Glutamatergic neuron (in vitro differentiated cells): ENCODE measurements at regions not wholly inside any gene's neighbourhood (a gene's known extent, or its start where the extent isn't known, plus 50 kb on each side); places are given as distances from the start of the nearest gene placed in this dataset.

ENCODE experiments used
- DNase-seq: peaks from one replicate; pipeline ENCODE4 v3.0.0; 2022
- H3K27ac Mint-ChIP-seq: one replicate; pipeline ENCODE4 v1.8.0; 2020; ENCODE audit warnings: mild to moderate bottlenecking, mixed read lengths, inconsistent platforms; ENCODE audit not compliant: unreplicated experiment
- H3K27me3 Mint-ChIP-seq: one replicate; pipeline ENCODE4 v1.8.0; 2020; ENCODE audit warnings: mild to moderate bottlenecking, moderate library complexity, mixed read lengths, inconsistent platforms; ENCODE audit not compliant: unreplicated experiment
- H3K36me3 Mint-ChIP-seq: one replicate; pipeline ENCODE4 v1.8.0; 2020; ENCODE audit warnings: mild to moderate bottlenecking, mixed read lengths, inconsistent platforms; ENCODE audit not compliant: unreplicated experiment
- H3K4me1 Mint-ChIP-seq: one replicate; pipeline ENCODE4 v1.8.0; 2020; ENCODE audit warnings: mild to moderate bottlenecking, low read depth, mixed read lengths, inconsistent platforms; ENCODE audit not compliant: unreplicated experiment
- H3K4me3 Mint-ChIP-seq: one replicate; pipeline ENCODE4 v1.8.0; 2020; ENCODE audit warnings: mild to moderate bottlenecking, mixed read lengths, inconsistent platforms; ENCODE audit not compliant: unreplicated experiment
- H3K9me3 Mint-ChIP-seq: one replicate; pipeline ENCODE4 v1.8.0; 2020; ENCODE audit warnings: mild to moderate bottlenecking, moderate library complexity, mixed read lengths, inconsistent platforms; ENCODE audit not compliant: unreplicated experiment
- CTCF ChIP-seq: fragments of 200-600 bp; sonication (generic); IDR thresholded peaks from one replicate; pipeline ENCODE4 v1.5.0; 2021; ENCODE audit not compliant: partially characterized antibody, unreplicated experiment

GRCh38 chr3:160081958-160082533 lies 93.4 kb downstream of the IL12A start:
- Mint-ChIP-seq H3K36me3 (peaks cover 4% of the 10 kb centered on the region), H3K27ac (no peak overlapping the region), H3K4me3 (no peak overlapping the region), H3K4me1 (no peaks in the 10 kb centered on the region), H3K9me3 (no peaks in the 10 kb centered on the region), H3K27me3 (no peaks in the 10 kb centered on the region)
- DNase-seq = no peak
- no peak for TF ChIP-seq CTCF

- Mint-ChIP-seq H3K36me3 (peaks cover 4% of the 10 kb centered on the region), H3K27me3 (no peaks in the 10 kb centered on the region), H3K4me3 (no peak overlapping the region), H3K9me3 (no peaks in the 10 kb centered on the region), H3K27ac (no peak overlapping the region), H3K4me1 (no peaks in the 10 kb centered on the region)
- DNase-seq = no peak
- no peak for TF ChIP-seq CTCF
These were observed 96.4 kb downstream of the IL12A start for GRCh38 chr3:160084998-160085397.

- no peak for TF ChIP-seq CTCF
- H3K4me1 Mint-ChIP-seq = no peaks in the 10 kb centered on the region
- no peaks in the 10 kb centered on the region for H3K27me3 Mint-ChIP-seq
- no peaks in the 10 kb centered on the region for H3K36me3 Mint-ChIP-seq
- H3K9me3 Mint-ChIP-seq = no peaks in the 10 kb centered on the region
- no peak for DNase-seq
- H3K4me3 Mint-ChIP-seq = no peak overlapping the region
- H3K27ac Mint-ChIP-seq = no peak overlapping the region
These were observed 100.0 kb downstream of the IL12A start for GRCh38 chr3:160088492-160089137.

GRCh38 chr3:160090653-160091052 lies 102.0 kb downstream of the IL12A start:
- DNase-seq = no peak
- no peak for TF ChIP-seq CTCF
- Mint-ChIP-seq H3K27me3 (no peaks in the 10 kb centered on the region), H3K9me3 (no peaks in the 10 kb centered on the region), H3K36me3 (no peaks in the 10 kb centered on the region), H3K27ac (no peak overlapping the region), H3K4me1 (no peaks in the 10 kb centered on the region), H3K4me3 (no peak overlapping the region)

GRCh38 chr3:160091441-160091840 lies 102.8 kb downstream of the IL12A start:
- no peaks in the 10 kb centered on the region for H3K27me3 Mint-ChIP-seq
- no peak for TF ChIP-seq CTCF
- no peaks in the 10 kb centered on the region for H3K9me3 Mint-ChIP-seq
- H3K27ac Mint-ChIP-seq = no peak overlapping the region
- no peaks in the 10 kb centered on the region for H3K36me3 Mint-ChIP-seq
- H3K4me1 Mint-ChIP-seq = no peaks in the 10 kb centered on the region
- no peak overlapping the region for H3K4me3 Mint-ChIP-seq
- no peak for DNase-seq
